ENCODE measurements at regions not wholly inside any gene's neighbourhood (a gene's known extent, or its start where the extent isn't known, plus 50 kb on each side); places are given as distances from the start of the nearest gene placed in this dataset.

GRCh38 chr4:22312113-22312512 lies 203.8 kb downstream of the ADGRA3 start:
- no peak for TF ChIP-seq CTCF (IDR thresholded peaks at IDR 0.05; ENCODE audit: low read depth, low read length)
- DNase-seq (ENCODE audit: extremely low read depth, low read depth), result no peak

- TF ChIP-seq CTCF (IDR thresholded peaks at IDR 0.05; ENCODE audit: low read depth, low read length), result no peak
- DNase-seq (ENCODE audit: extremely low read depth, low read depth), result no peak
Observed at GRCh38 chr4:22301253-22301652, 214.6 kb downstream of the ADGRA3 start.

- DNase-seq (ENCODE audit: extremely low read depth, low read depth), result no peak
- TF ChIP-seq CTCF (IDR thresholded peaks at IDR 0.05; ENCODE audit: low read depth, low read length), result no peak
Observed at GRCh38 chr4:22299678-22300077, 216.2 kb downstream of the ADGRA3 start.

GRCh38 chr4:22287631-22288030 lies 228.2 kb downstream of the ADGRA3 start:
- DNase-seq (ENCODE audit: extremely low read depth, low read depth), result no peak
- TF ChIP-seq CTCF (IDR thresholded peaks at IDR 0.05; ENCODE audit: low read depth, low read length), result no peak

- no peak for TF ChIP-seq CTCF (IDR thresholded peaks at IDR 0.05; ENCODE audit: low read depth, low read length)
- DNase-seq (ENCODE audit: extremely low read depth, low read depth), result no peak
Observed at GRCh38 chr4:22268350-22269025, 247.4 kb downstream of the ADGRA3 start.

- DNase-seq (ENCODE audit: extremely low read depth, low read depth), result no peak
- TF ChIP-seq CTCF (IDR thresholded peaks at IDR 0.05; ENCODE audit: low read depth, low read length), result no peak
Observed at GRCh38 chr4:22264261-22264660, 251.6 kb downstream of the ADGRA3 start.

- DNase-seq (ENCODE audit: extremely low read depth, low read depth), result no peak
- TF ChIP-seq CTCF (IDR thresholded peaks at IDR 0.05; ENCODE audit: low read depth, low read length), result no peak
Observed at GRCh38 chr4:22253431-22253830, 262.4 kb downstream of the ADGRA3 start.
